Testis (tissue), 2 donors: ENCODE measurements at regions not wholly inside any gene's neighbourhood (a gene's known extent, or its start where the extent isn't known, plus 50 kb on each side); places are given as distances from the start of the nearest gene placed in this dataset.

ENCODE experiments used
- DNase-seq: peaks from one replicate; pipeline ENCODE4 v3.0.0-alpha.2; 2019
- H3K27ac ChIP-seq, 2 donors: fragments of 200-600 bp; sonication (generic); one replicate each; pipeline ENCODE4 v1.5.1; 2019
- H3K27me3 ChIP-seq: fragments of 200-600 bp; sonication (generic); one replicate; pipeline ENCODE4 v1.5.1; 2019
- H3K36me3 ChIP-seq: fragments of 200-600 bp; sonication (generic); one replicate; pipeline ENCODE4 v1.5.1; 2017; ENCODE audit warnings: low read depth; ENCODE audit errors: missing control alignments
- H3K4me1 ChIP-seq: fragments of 200-600 bp; sonication (generic); one replicate; pipeline ENCODE4 v1.5.1; 2019
- H3K4me3 ChIP-seq, 2 donors: fragments of 200-600 bp; sonication (generic); one replicate each; pipeline ENCODE4 v1.5.1; 2017 to 2019
- H3K9me3 ChIP-seq: fragments of 200-600 bp; sonication (generic); one replicate; pipeline ENCODE4 v1.5.1; 2017
- POLR2A ChIP-seq: fragments of 450-650 bp; IDR thresholded peaks from one replicate; pipeline ENCODE4 v1.6.1; 2017; ENCODE audit warnings: antibody characterized with exemption, mild to moderate bottlenecking, moderate library complexity
- WGBS, 2 donors: methylation state at CpG; one replicate each; pipeline ENCODE4 v1.1.5; 2018; 5-methylcytosine and 5-hydroxymethylcytosine counted together
- intact Hi-C: fragments of 100-400 bp; cut with DNase I; formaldehyde crosslinking; loops from one replicate; pipeline ENCODE4 v1.15.1; 2023; ENCODE audit warnings: low total_unique reads
- TF ChIP-seq, protein P1 (sequence below), 3 experiments: fragments of 450-650 bp in 2 of 3; fragments of 200-600 bp in 1 of 3; sonication (generic) in 1 of 3; IDR thresholded peaks; one replicate each; pipeline ENCODE4 v1.5.1; 2016 to 2019; ENCODE audit warnings: antibody characterized with exemption in 3 of 3, mild to moderate bottlenecking in 2 of 3, moderate library complexity in 1 of 3

DNA sequence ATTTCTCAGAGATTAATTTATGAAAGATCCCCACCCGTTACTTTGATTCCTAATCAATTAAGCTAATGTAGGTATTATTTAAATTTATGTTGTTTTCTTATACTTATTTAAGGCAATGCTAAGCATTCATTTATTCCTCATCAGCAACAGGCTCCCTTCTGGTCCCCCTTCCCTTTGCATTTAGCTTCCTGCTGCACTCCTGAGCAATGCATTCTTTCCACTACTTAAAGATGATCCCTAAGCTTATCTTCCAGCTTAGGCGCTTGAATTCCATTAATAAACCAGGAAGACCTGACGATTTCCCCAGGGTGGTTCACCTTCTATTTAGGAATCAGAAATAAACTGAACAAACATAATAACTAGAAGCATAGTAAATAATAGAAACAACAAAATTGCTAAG, 1003.1 kb downstream of the FSTL5 start:
- Histone ChIP-seq H3K36me3 (no peaks in the 10 kb centered on the region), H3K27me3 (no peaks in the 10 kb centered on the region), H3K27ac (no peak overlapping the region), H3K9me3 (no peaks in the 10 kb centered on the region), H3K4me3 (no peak overlapping the region), H3K4me1 (no peaks in the 10 kb centered on the region)
- 55 to 66% methylated on average over 3 of the region's 3 CpGs for WGBS, 2 donors
- intact Hi-C loops, result no loop called here
- TF ChIP-seq, protein P1, sequence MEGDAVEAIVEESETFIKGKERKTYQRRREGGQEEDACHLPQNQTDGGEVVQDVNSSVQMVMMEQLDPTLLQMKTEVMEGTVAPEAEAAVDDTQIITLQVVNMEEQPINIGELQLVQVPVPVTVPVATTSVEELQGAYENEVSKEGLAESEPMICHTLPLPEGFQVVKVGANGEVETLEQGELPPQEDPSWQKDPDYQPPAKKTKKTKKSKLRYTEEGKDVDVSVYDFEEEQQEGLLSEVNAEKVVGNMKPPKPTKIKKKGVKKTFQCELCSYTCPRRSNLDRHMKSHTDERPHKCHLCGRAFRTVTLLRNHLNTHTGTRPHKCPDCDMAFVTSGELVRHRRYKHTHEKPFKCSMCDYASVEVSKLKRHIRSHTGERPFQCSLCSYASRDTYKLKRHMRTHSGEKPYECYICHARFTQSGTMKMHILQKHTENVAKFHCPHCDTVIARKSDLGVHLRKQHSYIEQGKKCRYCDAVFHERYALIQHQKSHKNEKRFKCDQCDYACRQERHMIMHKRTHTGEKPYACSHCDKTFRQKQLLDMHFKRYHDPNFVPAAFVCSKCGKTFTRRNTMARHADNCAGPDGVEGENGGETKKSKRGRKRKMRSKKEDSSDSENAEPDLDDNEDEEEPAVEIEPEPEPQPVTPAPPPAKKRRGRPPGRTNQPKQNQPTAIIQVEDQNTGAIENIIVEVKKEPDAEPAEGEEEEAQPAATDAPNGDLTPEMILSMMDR (IDR thresholded peaks at IDR 0.05), result no peak
- no peak for TF ChIP-seq POLR2A
- no peak for DNase-seq

DNA sequence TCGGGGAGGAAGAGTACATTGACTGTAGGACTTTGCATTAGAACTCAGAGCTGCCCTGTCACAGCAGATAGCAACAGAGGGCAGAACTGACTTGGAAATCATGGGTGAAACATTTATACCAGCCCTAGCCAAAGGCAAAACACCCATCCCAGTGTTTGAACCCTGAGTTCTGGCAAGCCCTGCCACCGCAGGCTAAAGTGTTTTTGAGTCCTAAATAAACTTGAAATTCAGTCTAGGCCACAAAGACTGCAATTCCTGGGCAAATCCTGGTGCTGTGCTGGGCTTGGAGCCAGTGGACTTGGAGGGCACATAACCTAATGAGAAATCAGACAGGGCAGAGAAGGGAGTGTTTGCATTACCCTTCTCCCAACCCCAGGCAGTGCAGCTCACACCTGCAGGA, 1015.7 kb downstream of the FSTL5 start:
- WGBS, 2 donors, result 96 to 98% methylated on average over 2 of the region's 2 CpGs
- no peaks in the 10 kb centered on the region for H3K4me1 ChIP-seq
- intact Hi-C loops, result no loop called here
- H3K36me3 ChIP-seq, result no peaks in the 10 kb centered on the region
- DNase-seq, result no peak
- H3K4me3 ChIP-seq, result no peak overlapping the region
- H3K9me3 ChIP-seq, result no peaks in the 10 kb centered on the region
- no peak overlapping the region for H3K27ac ChIP-seq
- no peak for TF ChIP-seq POLR2A
- TF ChIP-seq, protein P1 (IDR thresholded peaks at IDR 0.05), result no peak
- H3K27me3 ChIP-seq, result no peaks in the 10 kb centered on the region

DNA sequence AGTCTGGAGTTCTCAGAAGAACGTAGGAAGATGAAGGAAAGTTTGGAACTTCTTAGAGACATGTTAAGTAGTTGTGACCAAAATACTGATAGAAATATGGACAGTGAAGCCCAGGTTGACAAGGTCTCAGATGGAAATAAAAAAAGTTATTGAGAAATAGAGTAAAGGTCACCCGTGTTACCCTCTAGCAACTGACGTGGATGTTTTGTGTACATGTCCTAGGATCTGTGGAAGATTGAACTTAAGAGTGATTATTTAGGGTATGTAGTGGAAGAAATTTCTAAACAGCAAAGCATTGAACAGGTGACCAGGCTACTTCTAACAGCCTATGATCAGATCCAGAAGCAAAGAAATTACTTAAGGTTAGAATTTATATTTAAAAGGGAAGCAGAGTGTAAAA, 1020.4 kb downstream of the FSTL5 start:
- Histone ChIP-seq H3K4me3 (no peak overlapping the region), H3K27me3 (no peaks in the 10 kb centered on the region), H3K9me3 (no peaks in the 10 kb centered on the region), H3K36me3 (no peaks in the 10 kb centered on the region), H3K4me1 (no peaks in the 10 kb centered on the region), H3K27ac (no peak overlapping the region)
- intact Hi-C loops, result no loop called here
- TF ChIP-seq POLR2A, result no peak
- TF ChIP-seq, protein P1 (IDR thresholded peaks at IDR 0.05), result no peak
- 86 to 87% methylated on average over 3 of the region's 3 CpGs for WGBS, 2 donors
- DNase-seq, result no peak

DNA sequence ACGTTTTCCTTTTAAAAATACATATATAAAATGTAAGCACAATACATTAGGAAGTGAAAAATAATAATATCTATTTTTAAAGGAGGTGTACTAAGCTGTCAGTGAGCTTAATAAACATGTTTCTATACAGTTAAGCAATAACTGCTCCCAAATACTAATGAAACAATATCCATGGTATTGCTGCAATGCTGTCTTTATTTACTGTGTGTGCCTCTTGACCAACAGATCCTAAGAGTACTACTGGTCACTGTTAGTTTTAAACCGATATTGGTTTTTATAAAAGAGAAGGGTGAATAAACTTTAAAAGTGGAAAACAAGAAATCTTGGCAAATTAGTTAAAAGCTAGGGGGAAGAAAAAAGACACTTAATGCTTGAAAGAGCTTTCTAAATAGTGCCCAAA, 1029.0 kb downstream of the FSTL5 start:
- no peak overlapping the region for H3K27ac ChIP-seq
- no peaks in the 10 kb centered on the region for H3K27me3 ChIP-seq
- no peak for DNase-seq
- WGBS, 2 donors, result 69 to 78% methylated on average over 2 of the region's 2 CpGs
- H3K36me3 ChIP-seq, result no peaks in the 10 kb centered on the region
- intact Hi-C loops, result no loop called here
- H3K9me3 ChIP-seq, result no peaks in the 10 kb centered on the region
- H3K4me1 ChIP-seq, result no peaks in the 10 kb centered on the region
- TF ChIP-seq POLR2A, result no peak
- TF ChIP-seq, protein P1 (IDR thresholded peaks at IDR 0.05), result no peak
- H3K4me3 ChIP-seq, result no peak overlapping the region

DNA sequence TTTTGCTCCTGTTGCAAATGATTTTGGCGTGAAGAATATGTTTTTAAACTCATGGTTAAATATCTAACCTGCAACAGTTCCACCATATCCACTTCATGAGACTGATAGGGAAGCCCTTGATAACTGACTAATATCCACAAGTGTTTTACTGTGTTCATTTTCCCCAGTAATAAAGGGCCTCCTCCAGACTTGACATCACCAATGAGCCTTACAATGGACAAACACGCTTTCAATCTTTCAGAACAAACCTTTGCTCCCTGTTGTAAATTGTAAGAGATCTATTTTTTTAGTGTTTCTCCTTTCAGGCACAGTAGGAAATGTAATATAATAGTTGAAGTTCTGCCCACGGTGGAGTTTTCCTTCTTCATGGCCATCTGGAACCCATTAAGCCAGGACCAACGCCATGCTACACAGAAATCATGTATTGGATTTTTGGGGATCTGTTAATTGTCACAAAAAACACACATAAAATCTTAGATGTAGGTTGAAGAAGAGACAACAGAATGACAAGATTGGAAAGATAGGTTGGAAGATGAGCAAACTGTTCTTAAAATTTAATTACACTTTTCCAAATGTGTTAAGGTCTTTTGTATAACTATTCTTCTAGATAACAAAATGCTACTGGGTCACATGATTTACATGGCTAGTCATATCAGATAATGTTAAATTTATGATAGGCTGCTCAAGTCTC, 1030.1 kb downstream of the FSTL5 start:
- no peak for DNase-seq
- no peak overlapping the region for H3K27ac ChIP-seq
- H3K4me1 ChIP-seq, result no peaks in the 10 kb centered on the region
- no peaks in the 10 kb centered on the region for H3K36me3 ChIP-seq
- intact Hi-C loops, result no loop called here
- no peaks in the 10 kb centered on the region for H3K27me3 ChIP-seq
- WGBS, 2 donors, result 51 to 64% methylated on average over 4 of the region's 4 CpGs
- no peak overlapping the region for H3K4me3 ChIP-seq
- no peaks in the 10 kb centered on the region for H3K9me3 ChIP-seq
- TF ChIP-seq, protein P1 (IDR thresholded peaks at IDR 0.05), result no peak
- no peak for TF ChIP-seq POLR2A
